ENCODE measurements at regions not wholly inside any gene's neighbourhood (a gene's known extent, or its start where the extent isn't known, plus 50 kb on each side); places are given as distances from the start of the nearest gene placed in this dataset.

DNA sequence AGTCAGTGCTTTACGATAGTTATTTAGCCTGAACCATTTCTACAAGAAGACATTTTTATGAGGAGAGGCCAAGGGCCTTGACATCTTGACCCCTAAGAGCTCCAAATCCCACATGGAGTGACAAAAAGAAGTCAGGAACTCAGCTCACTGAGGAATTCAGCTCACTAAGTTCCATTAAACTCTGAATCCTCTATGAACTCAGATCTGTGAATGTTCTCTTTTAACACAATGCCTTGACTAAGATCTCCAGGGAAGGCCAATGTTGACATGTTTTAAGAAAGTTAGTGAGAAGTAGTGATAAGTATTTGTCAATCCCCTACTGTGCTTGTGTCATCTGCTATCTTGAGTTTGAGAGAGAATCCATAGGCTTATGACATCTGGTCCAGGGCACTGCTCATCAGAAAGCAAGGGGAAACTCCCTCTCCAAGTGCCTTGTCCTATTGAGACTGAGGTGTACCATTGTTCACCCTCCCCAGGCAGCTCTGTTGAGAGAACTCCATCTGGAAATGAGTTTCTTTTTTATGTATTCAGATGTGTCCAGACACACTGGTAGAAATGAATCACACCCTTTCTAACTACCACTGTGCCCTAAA lies 68.7 kb upstream of the PCDH19 start:
- ChIA-PET POLR2A (no interaction called here), CTCF (no interaction called here)
- TF ChIP-seq, protein P1, sequence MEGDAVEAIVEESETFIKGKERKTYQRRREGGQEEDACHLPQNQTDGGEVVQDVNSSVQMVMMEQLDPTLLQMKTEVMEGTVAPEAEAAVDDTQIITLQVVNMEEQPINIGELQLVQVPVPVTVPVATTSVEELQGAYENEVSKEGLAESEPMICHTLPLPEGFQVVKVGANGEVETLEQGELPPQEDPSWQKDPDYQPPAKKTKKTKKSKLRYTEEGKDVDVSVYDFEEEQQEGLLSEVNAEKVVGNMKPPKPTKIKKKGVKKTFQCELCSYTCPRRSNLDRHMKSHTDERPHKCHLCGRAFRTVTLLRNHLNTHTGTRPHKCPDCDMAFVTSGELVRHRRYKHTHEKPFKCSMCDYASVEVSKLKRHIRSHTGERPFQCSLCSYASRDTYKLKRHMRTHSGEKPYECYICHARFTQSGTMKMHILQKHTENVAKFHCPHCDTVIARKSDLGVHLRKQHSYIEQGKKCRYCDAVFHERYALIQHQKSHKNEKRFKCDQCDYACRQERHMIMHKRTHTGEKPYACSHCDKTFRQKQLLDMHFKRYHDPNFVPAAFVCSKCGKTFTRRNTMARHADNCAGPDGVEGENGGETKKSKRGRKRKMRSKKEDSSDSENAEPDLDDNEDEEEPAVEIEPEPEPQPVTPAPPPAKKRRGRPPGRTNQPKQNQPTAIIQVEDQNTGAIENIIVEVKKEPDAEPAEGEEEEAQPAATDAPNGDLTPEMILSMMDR (IDR thresholded peaks at IDR 0.05; ENCODE audit: control extremely low read depth, extremely low read depth, low read depth, missing control alignments) = no peak
- DNase-seq (ENCODE audit: extremely low spot score) = no peak

DNA sequence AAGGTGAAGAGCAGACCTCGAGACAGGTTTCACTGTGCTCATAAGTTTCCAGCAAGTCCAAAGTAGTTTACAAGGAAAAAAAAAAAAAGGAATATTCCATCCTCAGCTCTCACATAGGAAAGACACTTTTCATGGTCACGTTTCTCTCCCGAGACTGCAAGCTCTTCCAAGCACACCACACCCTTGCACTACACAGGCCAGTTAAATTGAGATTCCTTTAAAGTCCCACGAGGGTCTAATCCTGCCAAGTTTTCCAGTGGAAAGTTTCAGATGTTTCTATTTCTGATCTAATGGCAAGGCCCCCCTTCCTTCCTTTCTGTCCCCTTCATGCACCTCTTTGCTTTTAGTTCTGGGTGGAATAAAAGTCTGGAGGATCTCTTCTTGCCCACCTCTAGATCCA lies 67.9 kb upstream of the PCDH19 start:
- no peak for DNase-seq (ENCODE audit: extremely low spot score)
- ChIA-PET POLR2A (no interaction called here), CTCF (no interaction called here)

DNA sequence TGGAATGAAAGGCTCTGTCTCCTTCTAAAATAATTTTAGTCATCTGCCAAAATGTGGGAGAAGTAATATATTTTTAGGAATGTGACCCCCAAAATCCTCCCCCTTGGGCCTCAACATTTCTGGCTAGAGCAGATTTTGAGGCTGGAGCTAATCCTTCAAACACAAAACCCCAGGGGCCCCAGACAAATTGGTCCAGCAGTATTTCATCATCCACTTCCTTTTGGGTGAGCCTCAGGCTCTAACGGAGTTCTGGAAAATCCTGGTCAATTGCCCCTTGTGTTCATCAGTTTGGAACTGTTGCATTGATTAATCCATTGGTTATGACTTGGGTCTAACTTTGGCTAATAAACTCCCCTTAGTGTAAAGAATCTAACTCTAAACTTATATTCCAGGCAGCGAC lies 67.4 kb upstream of the PCDH19 start:
- ChIA-PET CTCF (no interaction called here), POLR2A (no interaction called here)
- DNase-seq (ENCODE audit: extremely low spot score) = no peak
- TF ChIP-seq, protein P1 (IDR thresholded peaks at IDR 0.05; ENCODE audit: control extremely low read depth, extremely low read depth, low read depth, missing control alignments) = no peak

More for the DNA sequence above, 67.9 kb upstream of the PCDH19 start:
- TF ChIP-seq, protein P1 (IDR thresholded peaks at IDR 0.05; ENCODE audit: control extremely low read depth, extremely low read depth, low read depth, missing control alignments) = no peak
